T-helper 1 cell treated with Interleukin-12 subunit alpha and Interleukin-12 subunit beta and Interleukin-4 antibody, amounts not matched to agents 30 μg/mL and 1 μg/mL, for 36 hours (primary cell): ENCODE measurements at regions not wholly inside any gene's neighbourhood (a gene's known extent, or its start where the extent isn't known, plus 50 kb on each side); places are given as distances from the start of the nearest gene placed in this dataset.

ENCODE experiments used
- H3K27ac Mint-ChIP-seq: one replicate; pipeline ENCODE4 v1.8.0; 2021; ENCODE audit warnings: mild to moderate bottlenecking, mixed read lengths
- H3K27me3 Mint-ChIP-seq: one replicate; pipeline ENCODE4 v1.8.0; 2021; ENCODE audit warnings: low read depth, mixed read lengths
- H3K36me3 Mint-ChIP-seq: one replicate; pipeline ENCODE4 v1.8.0; 2021; ENCODE audit warnings: low read depth, mixed read lengths
- H3K4me1 Mint-ChIP-seq: one replicate; pipeline ENCODE4 v1.8.0; 2021; ENCODE audit warnings: low read depth, mixed read lengths
- H3K4me3 Mint-ChIP-seq: one replicate; pipeline ENCODE4 v1.8.0; 2021; ENCODE audit warnings: mild to moderate bottlenecking, moderate library complexity, mixed read lengths
- H3K9me3 Mint-ChIP-seq: one replicate; pipeline ENCODE4 v1.8.0; 2021; ENCODE audit warnings: mixed read lengths

GRCh38 chr11:134536219-134536618 is 124.2 kb upstream of the B3GAT1 start:
- Mint-ChIP-seq H3K27ac (no peak overlapping the region), H3K27me3 (peaks cover 7% of the 10 kb centered on the region), H3K9me3 (no peaks in the 10 kb centered on the region), H3K4me1 (no peaks in the 10 kb centered on the region), H3K4me3 (no peak overlapping the region), H3K36me3 (no peaks in the 10 kb centered on the region)

- Mint-ChIP-seq H3K27me3 (peaks cover 7% of the 10 kb centered on the region), H3K27ac (no peak overlapping the region), H3K9me3 (no peaks in the 10 kb centered on the region), H3K36me3 (no peaks in the 10 kb centered on the region), H3K4me3 (no peak overlapping the region), H3K4me1 (no peaks in the 10 kb centered on the region)
These were observed 123.3 kb upstream of the B3GAT1 start for GRCh38 chr11:134535029-134536025.

DNA sequence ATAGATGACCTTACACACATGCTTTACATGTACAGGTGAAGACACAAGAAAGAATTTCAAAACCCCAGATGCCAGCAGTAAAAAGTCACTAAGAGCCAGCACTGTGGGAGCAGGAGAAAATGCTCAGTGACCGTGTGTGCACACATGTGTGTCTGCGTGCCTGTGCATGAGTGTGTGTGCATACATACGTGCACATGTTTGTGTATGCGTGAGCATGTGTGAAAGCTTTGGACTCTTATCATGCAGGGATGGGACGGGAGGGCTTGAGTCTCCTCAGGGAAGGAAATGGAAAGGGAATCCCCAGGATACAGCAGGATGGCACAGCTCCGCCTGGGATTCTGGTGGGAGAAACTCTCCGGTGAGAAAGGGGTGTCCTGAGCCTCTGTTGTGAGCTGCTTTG is 121.5 kb upstream of the B3GAT1 start:
- Mint-ChIP-seq H3K4me1 (no peaks in the 10 kb centered on the region), H3K4me3 (no peak overlapping the region), H3K27me3 (peaks cover 7% of the 10 kb centered on the region), H3K27ac (no peak overlapping the region), H3K36me3 (no peaks in the 10 kb centered on the region), H3K9me3 (no peaks in the 10 kb centered on the region)

DNA sequence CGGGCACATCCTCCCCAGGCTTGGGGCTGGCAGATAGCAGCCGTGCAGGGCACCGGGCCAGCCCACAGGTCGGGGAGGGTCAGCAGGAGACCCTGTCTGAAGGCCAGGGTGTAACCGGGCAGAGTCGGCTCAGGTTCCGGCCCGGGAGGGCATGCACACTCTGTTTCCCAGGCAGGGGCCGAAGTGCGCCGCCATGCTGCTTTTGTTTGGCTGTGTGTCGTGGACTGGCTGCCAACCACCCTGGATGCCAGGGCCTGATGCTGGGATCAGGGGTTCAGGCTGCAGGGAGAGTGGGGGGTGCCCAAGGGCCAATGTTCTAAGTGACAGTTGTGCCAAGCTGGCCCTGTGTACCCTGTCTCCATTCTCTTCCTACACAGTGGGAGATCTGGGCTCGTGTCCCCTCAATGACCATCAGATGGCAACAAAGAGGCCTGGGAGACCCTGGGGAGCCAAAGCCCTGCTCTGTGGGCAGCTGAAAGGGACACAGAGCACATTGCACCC is 120.9 kb upstream of the B3GAT1 start:
- H3K9me3 Mint-ChIP-seq = no peaks in the 10 kb centered on the region
- no peak overlapping the region for H3K4me3 Mint-ChIP-seq
- H3K27ac Mint-ChIP-seq = no peak overlapping the region
- no peaks in the 10 kb centered on the region for H3K4me1 Mint-ChIP-seq
- H3K27me3 Mint-ChIP-seq = peaks cover 7% of the 10 kb centered on the region
- no peaks in the 10 kb centered on the region for H3K36me3 Mint-ChIP-seq

GRCh38 chr11:134532131-134532920 is 120.3 kb upstream of the B3GAT1 start:
- Mint-ChIP-seq H3K4me3 (no peak overlapping the region), H3K36me3 (no peaks in the 10 kb centered on the region), H3K4me1 (no peaks in the 10 kb centered on the region), H3K27ac (no peak overlapping the region), H3K27me3 (peaks cover 4% of the 10 kb centered on the region), H3K9me3 (no peaks in the 10 kb centered on the region)

DNA sequence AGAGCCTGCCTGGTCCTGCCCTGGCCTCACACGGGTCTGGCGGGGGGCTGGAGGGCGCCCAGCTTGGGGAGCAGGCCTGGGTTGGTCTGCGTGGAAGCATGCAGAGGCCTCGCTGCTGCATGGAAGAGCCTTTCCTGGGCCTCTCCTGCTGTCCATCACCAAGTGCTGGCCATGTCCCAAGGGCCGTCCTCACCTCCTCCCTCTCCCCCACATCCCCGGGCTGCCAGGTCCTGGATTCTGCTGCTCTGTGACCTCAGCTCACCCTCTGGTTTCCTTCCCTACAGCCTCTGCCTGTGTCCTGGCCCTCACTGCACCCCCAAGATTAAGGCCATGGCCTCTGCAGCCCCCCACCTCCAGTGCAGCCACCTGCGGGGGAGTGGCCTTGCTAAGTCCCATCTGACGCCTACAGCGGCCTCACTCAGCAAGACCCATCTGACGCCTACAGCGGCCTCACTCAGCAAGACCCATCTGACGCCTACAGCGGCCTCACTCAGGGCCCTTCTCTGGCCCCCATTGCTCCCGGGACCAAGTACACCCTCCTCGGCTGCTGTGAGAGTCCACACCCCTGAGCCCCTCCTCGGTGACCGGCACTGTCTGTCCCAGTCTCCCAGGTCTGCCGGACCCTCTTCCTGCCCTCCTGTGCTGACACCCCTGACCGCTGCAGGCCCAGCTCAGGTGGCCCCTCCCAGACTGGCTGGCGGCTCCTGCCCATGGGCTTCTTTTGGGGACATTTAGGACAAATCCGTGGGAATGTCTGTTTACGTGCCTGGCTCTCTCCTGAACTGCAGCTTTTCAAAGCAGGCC is 119.5 kb upstream of the B3GAT1 start:
- Mint-ChIP-seq H3K36me3 (no peaks in the 10 kb centered on the region), H3K9me3 (no peaks in the 10 kb centered on the region), H3K4me3 (no peak overlapping the region), H3K4me1 (no peaks in the 10 kb centered on the region), H3K27ac (no peak overlapping the region), H3K27me3 (peaks cover 4% of the 10 kb centered on the region)

- H3K4me3 Mint-ChIP-seq = no peak overlapping the region
- no peak overlapping the region for H3K27ac Mint-ChIP-seq
- no peaks in the 10 kb centered on the region for H3K4me1 Mint-ChIP-seq
- H3K9me3 Mint-ChIP-seq = no peaks in the 10 kb centered on the region
- H3K36me3 Mint-ChIP-seq = no peaks in the 10 kb centered on the region
- H3K27me3 Mint-ChIP-seq = peaks cover 4% of the 10 kb centered on the region
These were observed 118.7 kb upstream of the B3GAT1 start for GRCh38 chr11:134530636-134531326.

- no peak overlapping the region for H3K27ac Mint-ChIP-seq
- no peaks in the 10 kb centered on the region for H3K4me1 Mint-ChIP-seq
- H3K9me3 Mint-ChIP-seq = no peaks in the 10 kb centered on the region
- H3K36me3 Mint-ChIP-seq = no peaks in the 10 kb centered on the region
- peaks cover 4% of the 10 kb centered on the region for H3K27me3 Mint-ChIP-seq
- H3K4me3 Mint-ChIP-seq = no peak overlapping the region
These were observed 117.4 kb upstream of the B3GAT1 start for GRCh38 chr11:134529212-134530096.

DNA sequence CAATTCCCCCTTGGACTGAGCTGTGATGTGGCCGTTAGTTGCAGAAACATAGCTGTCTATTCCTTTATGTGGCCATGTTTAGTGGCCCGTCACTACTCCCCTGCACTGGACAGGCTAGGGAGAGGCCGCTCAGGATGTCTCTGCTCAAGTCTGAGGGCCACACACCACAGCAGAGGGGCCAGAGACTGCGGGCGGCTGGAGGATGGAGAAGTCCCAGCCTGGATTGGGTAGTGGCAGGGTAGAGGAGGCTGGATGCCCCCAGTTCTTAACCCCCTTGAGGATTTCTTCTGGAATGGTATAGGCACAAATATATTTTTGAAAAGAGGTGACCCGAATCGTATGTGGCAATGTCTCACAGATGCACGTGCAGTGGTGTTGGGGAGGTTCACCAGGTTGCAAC is 116.4 kb upstream of the B3GAT1 start:
- Mint-ChIP-seq H3K9me3 (no peaks in the 10 kb centered on the region), H3K4me1 (no peaks in the 10 kb centered on the region), H3K4me3 (no peak overlapping the region), H3K36me3 (no peaks in the 10 kb centered on the region), H3K27ac (no peak overlapping the region), H3K27me3 (no peaks in the 10 kb centered on the region)

- Mint-ChIP-seq H3K36me3 (no peaks in the 10 kb centered on the region), H3K4me1 (no peaks in the 10 kb centered on the region), H3K27me3 (no peaks in the 10 kb centered on the region), H3K27ac (no peak overlapping the region), H3K9me3 (no peaks in the 10 kb centered on the region), H3K4me3 (no peak overlapping the region)
These were observed 115.6 kb upstream of the B3GAT1 start for GRCh38 chr11:134527382-134528243.

DNA sequence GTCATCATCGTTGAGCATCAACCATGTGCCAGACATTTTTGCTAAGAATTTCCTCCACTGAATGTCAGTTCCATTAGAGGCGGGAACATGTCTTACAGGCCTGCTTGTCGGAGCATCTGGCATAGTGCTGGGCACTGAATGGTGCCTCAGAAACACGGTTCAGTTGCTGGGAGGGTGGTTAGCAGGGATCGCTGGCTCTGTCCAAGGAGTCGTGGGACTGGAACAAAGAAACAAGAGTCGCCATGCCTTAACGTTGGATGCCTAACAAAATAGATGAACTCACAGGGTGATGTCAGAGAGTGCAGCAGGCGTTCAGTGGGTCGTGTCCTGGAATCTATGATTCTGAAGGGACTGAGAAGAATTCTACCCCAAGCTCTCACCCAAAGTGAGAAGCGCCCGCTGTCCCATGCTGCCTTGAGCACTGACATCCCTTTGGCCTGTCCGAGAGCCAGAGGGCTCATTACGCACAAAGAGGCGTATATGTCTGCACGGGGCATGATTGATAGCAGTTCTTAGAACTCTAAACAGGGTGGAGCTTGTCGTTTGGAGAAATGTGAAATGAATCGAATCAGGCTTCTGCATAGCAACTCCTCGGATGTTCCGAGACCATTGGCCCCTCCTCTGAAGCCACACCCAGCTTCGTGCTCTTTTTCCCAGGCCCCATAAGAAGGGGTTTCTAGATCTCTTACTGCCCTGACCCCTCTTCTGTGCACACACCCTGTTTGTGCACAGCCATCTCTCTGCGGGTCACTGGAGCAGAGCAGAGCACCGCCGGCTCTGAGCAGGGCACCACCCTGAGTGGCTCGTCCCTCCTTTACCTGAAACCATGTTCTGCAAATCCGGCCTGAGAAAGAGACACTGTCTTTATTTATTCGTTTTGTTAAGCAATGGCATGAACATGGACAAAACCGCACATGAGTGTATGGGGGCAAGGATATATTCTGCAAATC is 113.1 kb upstream of the B3GAT1 start:
- Mint-ChIP-seq H3K4me1 (no peaks in the 10 kb centered on the region), H3K27ac (no peak overlapping the region), H3K9me3 (no peaks in the 10 kb centered on the region), H3K27me3 (no peaks in the 10 kb centered on the region), H3K4me3 (no peak overlapping the region), H3K36me3 (no peaks in the 10 kb centered on the region)
